Retinal pigment epithelial cell (primary cell): ENCODE measurements at regions not wholly inside any gene's neighbourhood (a gene's known extent, or its start where the extent isn't known, plus 50 kb on each side); places are given as distances from the start of the nearest gene placed in this dataset.

Experiments
- DNase-seq: peaks from one replicate; pipeline ENCODE4 v3.0.0-alpha.2; 2010; ENCODE audit warnings: low read depth
- H3K4me3 ChIP-seq: 2 replicates; pipeline ENCODE4 v1.5.1; 2011; ENCODE audit warnings: mild to moderate bottlenecking, low read length, control low read depth, moderate library complexity
- TF ChIP-seq, protein P1 (sequence below): conservative IDR thresholded peaks from 2 replicates; pipeline ENCODE4 v1.5.1; 2011; ENCODE audit warnings: low read depth, low read length, control low read depth, inconsistent platforms

DNA sequence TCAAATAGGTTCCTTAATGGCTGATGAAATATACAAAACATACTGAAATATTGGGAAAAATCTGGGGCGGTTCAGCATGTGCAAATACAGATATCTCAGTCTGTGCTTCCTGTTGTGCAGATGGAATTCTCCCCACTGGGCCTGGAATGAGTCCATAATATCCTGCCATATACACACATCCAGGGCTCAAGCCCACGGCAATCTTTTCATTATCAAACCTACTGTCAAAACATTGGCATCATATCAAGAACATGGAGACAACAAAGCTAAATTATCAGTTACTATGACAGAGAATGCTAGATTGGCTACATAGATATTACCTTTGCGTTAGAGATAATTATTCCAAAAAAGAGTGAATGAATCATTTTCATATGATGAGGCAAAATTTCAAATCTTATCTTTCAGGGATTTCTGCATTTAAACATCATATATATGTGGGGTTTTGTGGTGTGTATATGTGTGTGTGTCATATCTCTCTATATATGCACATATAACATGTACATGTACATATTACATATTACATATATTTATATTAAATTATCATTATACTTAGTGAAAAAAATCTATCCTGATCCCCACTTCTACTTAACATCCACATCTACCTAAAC lies 713.3 kb downstream of the GBE1 start:
- H3K4me3 ChIP-seq = no peak overlapping the region
- DNase-seq = no peak
- TF ChIP-seq, protein P1, sequence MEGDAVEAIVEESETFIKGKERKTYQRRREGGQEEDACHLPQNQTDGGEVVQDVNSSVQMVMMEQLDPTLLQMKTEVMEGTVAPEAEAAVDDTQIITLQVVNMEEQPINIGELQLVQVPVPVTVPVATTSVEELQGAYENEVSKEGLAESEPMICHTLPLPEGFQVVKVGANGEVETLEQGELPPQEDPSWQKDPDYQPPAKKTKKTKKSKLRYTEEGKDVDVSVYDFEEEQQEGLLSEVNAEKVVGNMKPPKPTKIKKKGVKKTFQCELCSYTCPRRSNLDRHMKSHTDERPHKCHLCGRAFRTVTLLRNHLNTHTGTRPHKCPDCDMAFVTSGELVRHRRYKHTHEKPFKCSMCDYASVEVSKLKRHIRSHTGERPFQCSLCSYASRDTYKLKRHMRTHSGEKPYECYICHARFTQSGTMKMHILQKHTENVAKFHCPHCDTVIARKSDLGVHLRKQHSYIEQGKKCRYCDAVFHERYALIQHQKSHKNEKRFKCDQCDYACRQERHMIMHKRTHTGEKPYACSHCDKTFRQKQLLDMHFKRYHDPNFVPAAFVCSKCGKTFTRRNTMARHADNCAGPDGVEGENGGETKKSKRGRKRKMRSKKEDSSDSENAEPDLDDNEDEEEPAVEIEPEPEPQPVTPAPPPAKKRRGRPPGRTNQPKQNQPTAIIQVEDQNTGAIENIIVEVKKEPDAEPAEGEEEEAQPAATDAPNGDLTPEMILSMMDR = no peak

DNA sequence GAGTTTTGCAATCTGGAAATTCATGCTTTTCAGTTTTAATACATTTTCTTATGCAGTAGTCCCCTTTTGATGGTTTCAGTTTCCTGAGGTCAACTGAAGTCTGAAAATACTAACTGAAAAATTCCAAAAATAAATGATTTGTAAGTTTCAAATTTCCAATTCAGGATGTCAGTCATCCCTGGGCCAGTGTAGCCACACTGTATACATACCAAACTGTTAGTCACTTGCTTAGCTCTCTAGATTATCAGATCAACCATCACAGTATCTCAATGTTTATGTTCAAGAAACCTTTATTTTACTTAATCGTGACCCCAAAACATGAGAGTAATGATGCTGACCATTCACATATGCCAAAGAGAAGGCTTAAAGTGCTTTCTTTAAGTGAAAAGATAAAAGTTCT lies 715.5 kb downstream of the GBE1 start:
- H3K4me3 ChIP-seq = no peak overlapping the region
- no peak for DNase-seq

DNA sequence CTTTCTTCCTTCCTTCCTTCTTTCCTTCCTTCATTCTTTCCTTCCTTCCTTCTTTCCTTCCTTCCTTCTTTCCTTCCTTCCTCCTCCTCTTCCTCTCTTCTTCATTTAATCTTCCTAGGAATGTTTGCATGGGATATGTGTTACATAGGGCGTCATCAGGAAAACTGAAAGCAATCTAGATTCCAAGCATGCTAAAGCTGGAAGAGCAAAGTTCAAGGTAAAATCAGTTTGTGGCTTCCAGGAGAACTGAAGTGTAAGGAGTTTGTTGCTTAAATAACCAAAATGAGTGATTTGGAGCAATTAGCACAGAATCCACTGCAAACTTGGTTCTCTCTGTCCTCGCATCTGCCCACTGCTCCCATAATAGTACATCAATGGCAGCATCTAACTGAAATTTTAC lies 716.2 kb downstream of the GBE1 start:
- TF ChIP-seq, protein P1 = no peak
- no peak for DNase-seq
- no peak overlapping the region for H3K4me3 ChIP-seq

More for the DNA sequence above, 715.5 kb downstream of the GBE1 start:
- TF ChIP-seq, protein P1 = no peak

DNA sequence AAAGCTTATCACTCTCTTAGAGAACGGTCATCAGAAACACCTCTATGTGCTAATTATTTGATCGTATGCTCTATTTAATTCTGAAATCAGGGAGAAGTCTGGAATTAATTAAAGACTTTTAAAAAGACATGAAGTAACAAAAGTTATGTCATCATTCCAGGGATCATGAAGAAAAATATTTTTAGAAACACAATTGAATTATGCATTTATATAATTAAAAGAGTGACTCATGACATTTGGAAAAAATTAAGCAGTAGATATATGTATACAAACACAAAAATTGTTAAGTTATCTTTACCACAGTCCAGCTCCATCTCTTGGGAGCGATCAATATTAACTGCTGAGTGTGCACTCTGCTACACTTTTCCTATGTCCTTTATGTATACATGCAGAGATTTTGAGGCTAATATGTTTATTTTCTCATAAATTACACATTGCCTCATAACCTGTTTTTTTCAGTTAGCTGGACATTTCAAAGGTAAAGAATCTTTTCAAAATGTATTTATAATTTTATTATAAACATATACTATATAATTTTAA lies 717.7 kb downstream of the GBE1 start:
- TF ChIP-seq, protein P1 = no peak
- H3K4me3 ChIP-seq = no peak overlapping the region
- DNase-seq = no peak

DNA sequence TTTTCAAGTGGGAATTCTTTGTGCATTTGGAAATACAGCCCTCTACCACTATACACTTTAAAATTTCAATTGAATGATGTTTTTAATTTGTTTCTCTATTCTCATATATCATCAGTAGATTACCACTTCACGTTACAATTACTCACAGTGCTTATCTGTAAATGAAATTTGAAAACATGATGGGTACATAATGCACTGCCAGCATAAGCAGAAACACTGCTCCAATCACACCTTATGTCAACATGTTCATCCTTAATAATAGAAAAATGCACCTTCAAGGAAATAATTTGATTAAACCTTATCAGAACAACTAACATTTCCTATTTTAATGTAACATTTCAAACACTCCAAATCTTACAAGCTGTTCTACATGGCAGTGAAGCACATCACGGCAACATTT lies 718.4 kb downstream of the GBE1 start:
- no peak for DNase-seq

DNA sequence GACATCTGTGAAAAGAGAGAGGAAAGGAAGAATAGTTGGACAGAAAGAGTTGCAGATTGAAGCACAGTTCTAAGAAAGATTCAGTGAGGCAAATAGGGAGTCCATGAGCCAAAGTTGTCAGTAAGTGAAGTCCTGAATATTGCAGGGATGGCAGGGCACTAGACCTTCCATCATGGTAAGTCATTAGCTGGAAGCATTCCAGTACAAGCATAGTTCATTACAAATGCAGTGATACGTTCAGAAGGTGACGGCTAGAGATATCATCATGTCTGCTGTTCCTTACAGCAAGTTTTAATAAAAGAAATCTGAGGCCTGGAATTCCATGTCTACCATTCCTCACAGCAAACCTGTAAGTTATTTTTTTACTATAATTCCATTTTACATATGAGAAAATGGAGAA lies 720.1 kb downstream of the GBE1 start:
- H3K4me3 ChIP-seq = no peak overlapping the region
- TF ChIP-seq, protein P1 = no peak
- no peak for DNase-seq

More for the DNA sequence above, 718.4 kb downstream of the GBE1 start:
- TF ChIP-seq, protein P1 = no peak
- no peak overlapping the region for H3K4me3 ChIP-seq

DNA sequence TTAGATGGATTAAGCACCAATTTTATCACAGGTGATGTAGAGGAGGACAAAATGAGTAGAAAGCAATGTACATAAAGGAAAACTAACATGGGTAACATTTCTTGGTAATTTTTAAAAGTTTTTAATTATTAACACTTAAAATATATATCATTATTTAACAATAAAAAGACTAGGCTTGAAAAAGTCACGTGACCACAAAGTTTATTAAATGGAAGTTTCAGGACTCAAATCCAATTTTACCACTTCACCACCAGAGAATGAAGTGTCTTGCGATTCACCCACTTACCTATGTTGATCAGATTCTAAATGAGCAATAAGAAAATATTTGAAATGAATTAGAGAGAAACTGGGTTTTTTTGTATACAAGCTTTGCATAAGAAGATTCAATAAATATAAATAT lies 721.3 kb downstream of the GBE1 start:
- no peak for DNase-seq

More for the DNA sequence above, 721.3 kb downstream of the GBE1 start:
- no peak overlapping the region for H3K4me3 ChIP-seq
- TF ChIP-seq, protein P1 = no peak
